ENCODE measurements at regions not wholly inside any gene's neighbourhood (a gene's known extent, or its start where the extent isn't known, plus 50 kb on each side); places are given as distances from the start of the nearest gene placed in this dataset.

DNA sequence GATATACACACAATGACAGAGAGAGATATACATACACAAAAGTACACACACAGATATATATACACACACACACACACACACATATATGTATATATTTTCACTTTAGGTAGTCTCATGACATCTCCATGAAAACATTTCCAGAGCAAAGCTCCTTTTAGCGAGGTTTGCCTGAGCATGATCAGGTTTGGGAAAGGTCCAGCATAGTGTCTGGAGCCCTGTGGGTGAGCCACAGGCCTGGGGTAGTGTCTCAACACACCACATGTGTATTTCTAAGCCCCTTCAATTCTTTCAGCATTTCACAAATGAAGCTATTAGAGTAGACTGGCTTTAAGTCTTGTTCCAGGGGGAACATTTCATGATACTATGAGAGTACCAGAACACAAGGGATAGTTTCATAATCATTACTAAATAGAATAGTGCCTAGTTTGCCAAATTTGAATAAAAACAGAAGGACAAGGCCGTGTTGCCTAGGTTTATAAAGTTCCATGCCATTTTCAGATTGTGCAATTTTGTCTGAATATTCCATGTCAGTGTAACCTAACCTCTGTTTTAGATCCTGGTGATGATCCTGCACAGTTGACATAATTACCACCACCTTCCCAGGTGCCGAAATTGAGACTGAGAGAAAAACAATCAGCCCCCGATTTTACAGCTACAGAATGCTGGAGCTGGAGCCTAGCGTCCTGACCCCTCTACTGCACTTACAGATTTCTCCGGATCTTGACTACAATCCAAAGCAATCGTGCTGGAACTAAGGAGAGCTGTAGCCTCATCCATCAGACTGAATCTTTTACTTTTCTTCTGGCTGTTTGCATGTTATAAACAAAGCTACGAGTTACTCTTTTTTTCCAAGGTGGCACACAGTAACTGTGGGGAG, 332.7 kb downstream of the CYRIA start:
- TF ChIP-seq, protein P1, sequence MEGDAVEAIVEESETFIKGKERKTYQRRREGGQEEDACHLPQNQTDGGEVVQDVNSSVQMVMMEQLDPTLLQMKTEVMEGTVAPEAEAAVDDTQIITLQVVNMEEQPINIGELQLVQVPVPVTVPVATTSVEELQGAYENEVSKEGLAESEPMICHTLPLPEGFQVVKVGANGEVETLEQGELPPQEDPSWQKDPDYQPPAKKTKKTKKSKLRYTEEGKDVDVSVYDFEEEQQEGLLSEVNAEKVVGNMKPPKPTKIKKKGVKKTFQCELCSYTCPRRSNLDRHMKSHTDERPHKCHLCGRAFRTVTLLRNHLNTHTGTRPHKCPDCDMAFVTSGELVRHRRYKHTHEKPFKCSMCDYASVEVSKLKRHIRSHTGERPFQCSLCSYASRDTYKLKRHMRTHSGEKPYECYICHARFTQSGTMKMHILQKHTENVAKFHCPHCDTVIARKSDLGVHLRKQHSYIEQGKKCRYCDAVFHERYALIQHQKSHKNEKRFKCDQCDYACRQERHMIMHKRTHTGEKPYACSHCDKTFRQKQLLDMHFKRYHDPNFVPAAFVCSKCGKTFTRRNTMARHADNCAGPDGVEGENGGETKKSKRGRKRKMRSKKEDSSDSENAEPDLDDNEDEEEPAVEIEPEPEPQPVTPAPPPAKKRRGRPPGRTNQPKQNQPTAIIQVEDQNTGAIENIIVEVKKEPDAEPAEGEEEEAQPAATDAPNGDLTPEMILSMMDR (conservative IDR thresholded peaks at IDR 0.05 in 1 of 2, IDR thresholded peaks at IDR 0.05 in 1 of 2; ENCODE audit: extremely low read depth in 1 of 2, insufficient read depth in 1 of 2, low read depth in 1 of 2, low read length in 2 of 2), result no peak
- TF ChIP-seq EZH2 (IDR thresholded peaks at IDR 0.05; ENCODE audit: borderline replicate concordance, low read length), result no peak
